ENCODE measurements at regions not wholly inside any gene's neighbourhood (a gene's known extent, or its start where the extent isn't known, plus 50 kb on each side); places are given as distances from the start of the nearest gene placed in this dataset.

- TF ChIP-seq, protein P1, sequence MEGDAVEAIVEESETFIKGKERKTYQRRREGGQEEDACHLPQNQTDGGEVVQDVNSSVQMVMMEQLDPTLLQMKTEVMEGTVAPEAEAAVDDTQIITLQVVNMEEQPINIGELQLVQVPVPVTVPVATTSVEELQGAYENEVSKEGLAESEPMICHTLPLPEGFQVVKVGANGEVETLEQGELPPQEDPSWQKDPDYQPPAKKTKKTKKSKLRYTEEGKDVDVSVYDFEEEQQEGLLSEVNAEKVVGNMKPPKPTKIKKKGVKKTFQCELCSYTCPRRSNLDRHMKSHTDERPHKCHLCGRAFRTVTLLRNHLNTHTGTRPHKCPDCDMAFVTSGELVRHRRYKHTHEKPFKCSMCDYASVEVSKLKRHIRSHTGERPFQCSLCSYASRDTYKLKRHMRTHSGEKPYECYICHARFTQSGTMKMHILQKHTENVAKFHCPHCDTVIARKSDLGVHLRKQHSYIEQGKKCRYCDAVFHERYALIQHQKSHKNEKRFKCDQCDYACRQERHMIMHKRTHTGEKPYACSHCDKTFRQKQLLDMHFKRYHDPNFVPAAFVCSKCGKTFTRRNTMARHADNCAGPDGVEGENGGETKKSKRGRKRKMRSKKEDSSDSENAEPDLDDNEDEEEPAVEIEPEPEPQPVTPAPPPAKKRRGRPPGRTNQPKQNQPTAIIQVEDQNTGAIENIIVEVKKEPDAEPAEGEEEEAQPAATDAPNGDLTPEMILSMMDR (IDR thresholded peaks at IDR 0.05; ENCODE audit: low read depth, low read length) = no peak
- no peak overlapping the region for H3K4me3 ChIP-seq (replicated peaks in 1 of 2; ENCODE audit: low read depth in 2 of 2, low read length in 2 of 2)
- DNase-seq (ENCODE audit: low read depth in 2 of 2) = no peak
Observed at GRCh38 chr10:128377364-128377987, 251.3 kb upstream of the MKI67 start.

DNA sequence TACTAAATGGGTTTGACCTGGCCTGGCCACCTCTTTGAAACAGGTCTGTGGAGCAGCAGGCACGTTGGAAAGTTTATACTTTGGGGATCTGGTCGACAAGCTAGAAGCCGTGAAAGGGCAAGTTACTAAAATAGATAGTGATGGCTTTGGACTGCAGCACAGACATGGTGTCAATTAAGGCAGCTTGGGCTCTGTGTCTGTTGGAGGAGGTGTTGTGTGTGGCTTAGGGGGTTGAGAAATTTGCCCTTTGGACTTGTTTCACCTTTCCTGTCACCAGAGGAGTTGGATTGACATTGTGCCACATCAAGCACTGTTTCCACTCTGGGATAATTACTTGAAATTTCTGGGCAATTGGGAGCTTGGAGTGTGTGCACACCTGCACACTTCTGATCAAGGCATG lies 251.8 kb upstream of the MKI67 start:
- no peak overlapping the region for H3K4me3 ChIP-seq (replicated peaks in 1 of 2; ENCODE audit: low read depth in 2 of 2, low read length in 2 of 2)
- no peak for DNase-seq (ENCODE audit: low read depth in 2 of 2)
- TF ChIP-seq, protein P1 (IDR thresholded peaks at IDR 0.05; ENCODE audit: low read depth, low read length) = no peak

- TF ChIP-seq, protein P1 (IDR thresholded peaks at IDR 0.05; ENCODE audit: low read depth, low read length) = no peak
- DNase-seq (ENCODE audit: low read depth in 2 of 2) = no peak
- H3K4me3 ChIP-seq (replicated peaks in 1 of 2; ENCODE audit: low read depth in 2 of 2, low read length in 2 of 2) = no peak overlapping the region
Observed at GRCh38 chr10:128380946-128381345, 254.7 kb upstream of the MKI67 start.

GRCh38 chr10:128382225-128382624 lies 256.0 kb upstream of the MKI67 start:
- TF ChIP-seq, protein P1 (IDR thresholded peaks at IDR 0.05; ENCODE audit: low read depth, low read length) = no peak
- H3K4me3 ChIP-seq (replicated peaks in 1 of 2; ENCODE audit: low read depth in 2 of 2, low read length in 2 of 2) = no peak overlapping the region
- DNase-seq (ENCODE audit: low read depth in 2 of 2) = no peak

- H3K4me3 ChIP-seq (replicated peaks in 1 of 2; ENCODE audit: low read depth in 2 of 2, low read length in 2 of 2) = no peak overlapping the region
- no peak for DNase-seq (ENCODE audit: low read depth in 2 of 2)
- TF ChIP-seq, protein P1 (IDR thresholded peaks at IDR 0.05; ENCODE audit: low read depth, low read length) = no peak
Observed at GRCh38 chr10:128384831-128385230, 258.6 kb upstream of the MKI67 start.

GRCh38 chr10:128386231-128386630 lies 260.0 kb upstream of the MKI67 start:
- H3K4me3 ChIP-seq (replicated peaks in 1 of 2; ENCODE audit: low read depth in 2 of 2, low read length in 2 of 2) = no peak overlapping the region
- TF ChIP-seq, protein P1 (IDR thresholded peaks at IDR 0.05; ENCODE audit: low read depth, low read length) = no peak
- no peak for DNase-seq (ENCODE audit: low read depth in 2 of 2)
